PC-3 (cell line): ENCODE measurements at regions not wholly inside any gene's neighbourhood (a gene's known extent, or its start where the extent isn't known, plus 50 kb on each side); places are given as distances from the start of the nearest gene placed in this dataset.

Experiments
- CTCF ChIP-seq: fragments of 300-600 bp; sonication (generic); conservative IDR thresholded peaks from 2 replicates; pipeline ENCODE4 v1.5.1; 2017; ENCODE audit warnings: antibody characterized with exemption, low read depth, mild to moderate bottlenecking, low read length
- EZH2 ChIP-seq: fragments of 300-600 bp; sonication (generic); IDR thresholded peaks from one replicate; pipeline ENCODE4 v1.6.1; 2017; ENCODE audit warnings: antibody characterized with exemption, mild to moderate bottlenecking, low read length; ENCODE audit not compliant: unreplicated experiment
- EZH2phosphoT487 ChIP-seq: fragments of 300-600 bp; sonication (generic); IDR thresholded peaks from 2 replicates; pipeline ENCODE4 v1.6.1; 2018; ENCODE audit warnings: mild to moderate bottlenecking, antibody characterized with exemption, low read length, borderline replicate concordance

GRCh38 chr7:134372858-134373257, 56.1 kb upstream of the SLC35B4 start:
- TF ChIP-seq CTCF = no peak
- TF ChIP-seq EZH2 = no peak
- TF ChIP-seq EZH2phosphoT487 = no peak
